GM19455 (cell line): ENCODE measurements at regions not wholly inside any gene's neighbourhood (a gene's known extent, or its start where the extent isn't known, plus 50 kb on each side); places are given as distances from the start of the nearest gene placed in this dataset.

Experiments used
- ATAC-seq: cut with Tn5 transposase; IDR thresholded peaks from one replicate; pipeline ENCODE4 v1.9.1; 2021; ENCODE audit not compliant: unreplicated experiment

DNA sequence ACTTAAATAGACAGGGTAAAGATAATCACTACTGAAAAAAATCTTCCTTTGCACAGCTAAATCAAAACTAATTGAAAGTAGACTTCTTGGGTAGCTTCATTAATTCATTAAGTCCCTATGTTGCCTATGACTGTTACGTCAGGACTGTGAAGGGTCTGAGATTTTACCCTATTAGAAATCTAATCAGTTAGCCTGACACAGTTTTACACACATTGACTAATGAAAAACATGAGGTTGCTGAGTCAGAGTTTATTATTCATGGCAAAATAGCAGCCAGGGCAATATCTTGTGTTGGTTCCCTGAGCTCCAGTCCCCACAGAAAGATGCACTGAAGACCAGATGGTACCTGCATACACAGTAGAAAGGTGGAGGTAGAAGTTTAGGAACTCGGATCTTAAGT, 262.5 kb upstream of the ZP4 start:
- no peak for ATAC-seq

DNA sequence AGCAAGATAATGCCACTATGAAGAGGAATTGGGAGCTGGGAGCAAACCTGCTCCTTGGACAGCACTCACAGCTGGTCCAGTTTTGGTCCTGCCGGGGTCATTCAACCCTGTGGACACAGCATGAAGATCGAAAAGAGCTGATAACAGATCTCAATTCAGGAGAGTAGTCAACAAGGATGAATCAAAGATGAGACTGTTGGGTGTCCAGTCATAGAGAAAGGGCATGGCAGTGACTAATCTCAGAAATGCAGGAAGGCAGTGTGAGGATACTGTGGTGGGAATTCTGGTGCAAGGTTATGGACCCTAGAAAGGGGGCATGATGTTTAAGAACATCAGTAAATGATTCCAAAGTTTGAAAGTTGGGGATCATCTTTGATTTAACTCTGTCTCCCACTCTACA, 261.4 kb upstream of the ZP4 start:
- ATAC-seq: no peak

DNA sequence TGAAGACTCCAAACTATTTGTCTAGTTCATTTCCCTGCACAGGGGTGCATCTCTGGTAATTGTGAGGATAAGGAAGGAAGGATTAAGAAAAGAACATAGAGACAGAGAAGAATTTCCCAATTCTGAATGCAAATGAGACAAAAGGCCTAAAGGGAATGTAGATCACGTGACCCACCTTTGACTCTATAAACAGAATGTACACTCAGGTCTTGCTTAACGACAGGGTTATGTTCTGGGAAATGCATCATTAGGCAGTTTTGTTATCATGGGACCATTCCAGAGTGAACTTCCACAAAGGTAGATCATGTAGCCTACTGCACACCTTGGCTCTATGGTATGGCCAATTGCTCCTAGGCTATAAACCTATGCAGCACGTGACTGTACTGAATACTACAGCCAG, 252.3 kb upstream of the ZP4 start:
- no peak for ATAC-seq

DNA sequence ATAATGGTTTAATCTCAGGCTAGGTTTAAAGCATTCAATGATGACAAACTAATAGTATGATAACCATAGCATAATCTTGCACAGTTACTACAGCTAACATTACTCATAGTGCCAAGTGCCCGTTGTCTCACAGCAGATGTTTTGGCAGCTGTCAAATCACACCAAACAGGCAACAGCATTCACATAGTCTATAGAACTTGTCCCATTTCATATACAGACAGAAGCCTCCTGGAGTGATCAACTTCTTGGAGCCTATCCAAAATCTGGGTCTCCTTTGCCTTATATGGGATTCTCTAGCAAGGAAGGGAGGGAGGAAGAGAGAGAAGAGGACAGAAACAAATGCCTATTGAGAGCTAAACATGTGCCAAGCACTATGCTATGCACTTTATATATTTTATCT, 250.6 kb upstream of the ZP4 start:
- no peak for ATAC-seq

DNA sequence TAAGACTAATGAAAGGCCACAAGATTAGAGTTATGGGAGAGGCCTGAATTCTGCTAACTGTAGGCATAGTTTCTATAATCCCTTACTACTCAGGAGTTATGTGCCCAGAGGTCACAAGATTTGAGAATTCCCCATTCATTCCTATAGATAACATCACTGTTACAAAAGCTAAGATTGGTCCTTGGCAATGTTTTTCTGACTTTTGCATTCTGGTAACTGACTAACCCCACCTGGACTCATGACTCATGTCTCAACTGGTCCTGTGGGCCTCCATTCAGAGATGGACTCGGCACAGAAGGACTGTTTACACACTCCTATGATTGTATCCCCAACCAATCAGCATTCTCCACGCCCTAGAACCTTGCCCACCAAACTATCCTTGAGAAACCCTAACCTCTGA, 249.0 kb upstream of the ZP4 start:
- ATAC-seq: no peak

DNA sequence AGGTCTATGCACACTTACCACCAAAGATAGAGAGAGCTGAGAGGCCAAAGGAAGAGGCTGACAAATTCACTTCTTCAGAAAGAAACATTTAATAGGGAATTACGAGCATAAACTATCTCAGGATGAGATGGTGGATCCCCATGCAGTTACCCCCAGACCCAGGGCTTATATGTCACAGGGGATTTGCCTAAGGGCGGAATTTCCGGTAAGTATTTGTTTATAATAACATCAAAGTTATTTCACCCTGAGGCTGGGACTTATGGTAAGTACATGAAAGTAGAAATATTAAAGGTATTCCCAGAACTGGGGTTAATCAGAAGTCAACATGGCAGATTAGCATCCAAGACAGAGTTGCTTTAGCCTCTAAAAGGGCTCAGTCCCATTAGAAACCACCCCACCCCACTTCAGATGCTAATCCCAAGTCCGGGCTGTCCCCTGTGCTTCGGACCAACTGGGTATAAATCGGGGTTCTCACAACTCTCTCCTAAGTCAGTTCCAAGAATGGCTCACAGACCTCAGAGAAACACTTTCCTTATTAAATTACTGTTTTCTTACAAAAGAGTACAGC, 247.4 kb upstream of the ZP4 start:
- ATAC-seq: no peak

DNA sequence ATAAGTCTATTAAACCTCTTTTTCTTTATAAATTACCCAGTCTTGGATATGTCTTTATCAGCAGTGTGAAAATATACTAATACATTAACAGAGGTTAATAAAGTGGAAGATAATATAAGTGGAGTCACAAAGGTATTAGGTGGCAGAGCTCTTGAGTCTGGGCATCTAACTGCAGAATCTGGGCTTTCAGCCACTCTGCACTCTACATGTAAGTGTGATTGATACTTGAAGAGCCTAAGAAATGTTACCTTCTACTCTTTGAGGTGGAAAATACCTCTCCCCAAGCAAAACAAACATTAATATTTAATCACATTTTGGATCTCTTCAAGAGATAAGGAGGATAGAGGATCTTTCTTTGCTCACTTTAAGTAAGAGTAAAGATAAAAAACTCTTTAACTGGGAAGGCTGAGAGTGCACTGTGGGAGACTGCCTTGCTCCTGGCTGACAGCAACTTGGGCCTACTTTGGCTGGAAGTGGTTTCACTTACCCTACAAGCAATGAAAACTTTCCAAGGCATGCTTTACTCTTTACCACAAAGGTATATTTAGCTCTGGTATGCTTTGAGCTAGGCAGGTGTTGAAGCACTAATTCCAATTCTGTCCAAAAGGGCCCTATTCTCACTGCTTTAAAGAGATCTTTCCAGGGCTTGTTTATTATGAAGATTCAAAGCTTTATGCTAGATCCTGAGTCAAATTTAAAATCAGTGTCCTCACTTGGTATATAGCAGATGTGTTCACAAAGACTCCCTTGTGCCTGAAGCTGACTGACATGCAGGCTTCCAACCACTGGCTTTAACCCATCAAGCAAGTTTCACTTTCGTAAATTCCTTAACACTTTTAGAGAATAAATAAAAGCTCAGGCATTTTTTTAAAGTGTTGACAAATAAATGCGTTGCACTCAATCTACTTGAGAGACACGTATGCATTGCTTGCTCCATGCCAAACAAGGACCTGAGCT, 245.3 kb upstream of the ZP4 start:
- no peak for ATAC-seq

DNA sequence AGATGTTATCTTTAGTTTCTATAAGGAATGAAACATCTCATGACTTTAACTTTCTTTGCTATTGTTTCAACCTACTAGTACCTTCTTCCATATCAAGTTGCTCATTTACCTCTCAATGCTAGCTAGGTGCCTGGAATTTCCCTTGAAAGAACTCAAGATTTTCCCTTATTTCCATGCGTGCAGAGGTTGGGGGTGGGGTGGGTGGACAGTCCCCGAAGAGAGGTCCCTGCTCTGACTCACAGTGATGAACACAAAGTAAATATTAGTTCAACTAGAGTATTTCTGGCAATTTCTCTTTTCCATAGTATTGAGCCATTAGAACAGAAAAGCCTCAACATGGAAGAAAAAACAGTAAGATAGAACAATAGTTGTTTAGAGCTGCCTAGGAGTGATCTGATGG, 239.0 kb upstream of the ZP4 start:
- ATAC-seq: no peak

DNA sequence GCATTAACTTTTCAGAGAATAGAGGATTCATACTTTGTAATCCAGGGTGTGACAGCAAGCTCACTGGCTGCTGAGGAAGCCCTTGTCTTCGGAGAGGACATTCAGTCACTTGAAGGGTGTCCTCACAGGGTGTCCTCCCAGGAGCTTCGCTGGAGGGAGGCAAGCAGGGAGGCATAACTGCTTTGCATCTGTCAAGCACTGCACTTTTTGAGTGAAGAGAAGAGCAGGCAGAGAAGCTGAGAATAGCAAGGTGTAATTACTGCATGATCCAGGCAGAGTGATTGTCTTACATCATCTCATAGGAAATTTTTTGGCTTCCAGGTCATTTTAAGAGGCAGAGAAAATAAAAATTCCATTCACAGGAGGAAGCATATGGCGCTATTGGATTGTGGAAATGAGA, 232.5 kb upstream of the ZP4 start:
- no peak for ATAC-seq

DNA sequence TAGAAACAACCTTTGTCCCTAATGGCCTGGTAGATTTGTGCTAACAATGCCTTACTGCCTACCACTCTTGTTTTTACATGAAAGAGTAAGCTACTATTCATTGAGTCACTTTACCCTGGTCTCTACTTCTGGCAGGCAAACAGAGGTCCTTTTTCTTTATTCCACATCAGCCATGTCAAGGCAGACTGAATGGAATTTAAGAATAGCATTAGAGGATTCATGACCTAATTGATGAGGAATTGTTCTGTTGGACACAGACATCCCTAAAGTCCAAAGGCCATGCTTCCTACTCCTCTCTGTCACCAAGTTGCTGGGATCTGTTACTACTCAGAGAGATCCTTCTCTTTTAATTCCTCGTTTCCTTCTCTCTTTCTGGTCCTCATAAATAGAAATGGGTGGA, 229.1 kb upstream of the ZP4 start:
- ATAC-seq: no peak

DNA sequence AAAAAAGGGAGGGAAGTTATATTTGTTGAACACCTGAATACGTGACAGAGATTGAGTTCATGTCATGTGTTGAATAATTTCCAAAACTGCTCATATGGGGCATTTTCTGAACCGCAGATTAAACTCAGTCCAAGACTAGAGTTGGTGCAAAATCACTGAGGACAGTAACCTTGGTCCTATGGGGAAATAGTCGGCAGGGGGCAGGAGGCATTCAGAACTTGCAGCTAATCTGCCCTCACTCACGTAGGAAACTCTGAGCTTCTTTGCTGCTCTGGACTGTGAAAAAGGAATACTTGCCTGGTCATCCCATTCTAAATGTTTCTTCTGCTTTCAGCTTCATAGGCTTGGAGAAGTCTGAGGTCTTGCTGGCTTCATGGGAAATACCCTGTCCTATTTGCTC, 228.3 kb upstream of the ZP4 start:
- no peak for ATAC-seq

DNA sequence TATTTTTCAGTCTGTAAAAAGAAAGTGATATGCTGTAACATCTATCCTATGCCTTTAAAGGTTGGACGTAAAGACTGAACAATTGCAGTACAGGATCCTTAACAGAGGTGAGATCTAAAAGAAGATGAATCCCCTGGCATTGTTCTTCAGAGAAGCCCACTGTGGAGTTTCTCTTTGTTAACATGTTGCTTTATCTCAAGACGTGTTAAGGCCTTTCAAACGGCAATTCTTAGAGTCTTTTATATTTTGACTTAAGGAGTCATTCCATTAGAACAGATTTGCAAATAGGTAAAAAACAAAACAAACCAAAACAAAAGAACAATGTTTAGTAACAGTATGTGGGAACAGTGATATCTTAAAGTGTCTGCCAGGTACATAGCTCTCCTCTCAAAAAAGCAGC, 225.1 kb upstream of the ZP4 start:
- ATAC-seq: no peak

DNA sequence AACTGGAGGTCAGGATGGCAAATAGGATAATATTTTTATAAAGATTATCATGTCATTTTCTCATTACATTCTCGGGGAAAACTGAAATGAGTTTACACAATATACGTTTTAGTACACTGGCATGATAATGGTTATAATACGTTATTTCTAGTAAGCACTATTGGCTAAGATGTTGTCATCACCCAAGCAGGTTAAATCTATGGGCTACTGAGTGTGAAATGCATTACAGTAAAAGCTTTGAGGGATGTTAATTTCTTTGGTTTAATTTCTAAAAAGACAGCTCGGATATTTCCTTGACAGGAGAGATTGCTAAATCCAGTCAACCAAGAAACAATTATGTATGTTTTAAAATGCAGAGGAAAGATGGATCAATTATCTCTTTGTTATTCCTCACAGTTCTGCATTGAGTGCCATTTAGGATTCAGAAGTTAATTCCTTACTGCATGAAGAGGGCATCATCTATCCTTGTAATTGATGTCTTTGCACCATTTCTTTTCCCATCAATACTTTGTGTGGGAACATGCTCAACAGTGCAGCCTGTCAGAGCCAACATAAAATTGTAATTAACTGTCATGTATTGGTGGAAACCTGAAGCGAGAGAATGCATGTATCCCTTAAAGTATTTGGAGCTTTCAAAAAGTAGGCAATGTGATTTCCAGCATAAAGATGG, 222.4 kb upstream of the ZP4 start:
- ATAC-seq: no peak

DNA sequence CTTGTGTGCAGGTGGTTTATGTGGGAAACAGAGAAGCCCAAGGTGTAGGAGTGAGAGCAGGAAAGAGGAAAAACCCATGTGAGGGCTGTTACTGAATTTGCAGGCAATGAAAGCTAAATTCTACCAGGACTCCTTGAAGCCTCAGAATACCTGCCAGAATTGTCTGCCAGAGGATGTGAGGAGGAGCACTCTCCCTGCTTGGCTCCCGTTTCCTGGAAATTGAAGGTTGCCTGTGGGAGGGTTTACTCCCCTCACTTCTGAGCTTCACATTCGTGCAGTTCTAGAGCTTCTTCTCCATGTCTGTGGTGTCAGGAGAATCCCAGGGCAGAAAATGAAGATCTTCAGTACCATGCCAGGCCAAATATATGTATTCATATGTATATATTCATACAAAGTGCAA, 220.8 kb upstream of the ZP4 start:
- no peak for ATAC-seq

DNA sequence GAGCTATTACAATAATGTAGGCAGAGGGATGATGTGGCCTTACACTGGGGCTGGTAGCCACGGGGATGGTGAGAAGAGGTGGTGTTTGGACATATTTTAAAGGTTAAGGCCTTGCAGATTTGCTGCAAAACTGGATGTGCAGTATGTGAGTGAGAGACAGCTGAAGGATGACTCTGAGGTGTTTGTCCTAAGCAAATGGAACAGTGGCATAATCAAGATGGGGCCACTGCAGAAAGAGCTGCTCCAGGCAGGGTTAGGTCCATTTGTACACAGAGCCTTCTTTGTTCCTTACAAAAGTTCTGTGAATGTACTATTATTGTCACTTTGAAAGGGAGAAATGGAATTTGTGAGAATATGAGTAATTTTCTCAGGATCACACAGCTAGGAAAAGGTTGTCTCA, 220.4 kb upstream of the ZP4 start:
- ATAC-seq: no peak

DNA sequence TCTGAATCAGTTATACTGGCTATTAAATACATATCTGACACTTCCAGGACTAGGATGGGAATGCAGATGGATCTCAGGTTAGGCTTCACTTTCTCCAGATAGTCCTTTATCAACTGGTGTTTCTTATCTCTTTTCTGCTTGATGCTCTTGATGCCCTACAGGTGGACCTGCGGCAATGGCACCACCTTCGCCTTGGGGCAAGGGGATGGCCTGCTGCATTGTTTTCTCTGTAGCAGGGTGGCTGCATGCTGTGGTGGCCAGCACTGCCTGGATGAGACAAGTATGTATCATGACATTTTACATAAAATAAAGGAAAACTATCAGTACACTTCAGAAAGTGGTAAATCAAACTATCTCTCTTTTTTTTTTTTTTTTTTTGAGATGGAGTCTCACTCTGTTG, 217.7 kb upstream of the ZP4 start:
- no peak for ATAC-seq

DNA sequence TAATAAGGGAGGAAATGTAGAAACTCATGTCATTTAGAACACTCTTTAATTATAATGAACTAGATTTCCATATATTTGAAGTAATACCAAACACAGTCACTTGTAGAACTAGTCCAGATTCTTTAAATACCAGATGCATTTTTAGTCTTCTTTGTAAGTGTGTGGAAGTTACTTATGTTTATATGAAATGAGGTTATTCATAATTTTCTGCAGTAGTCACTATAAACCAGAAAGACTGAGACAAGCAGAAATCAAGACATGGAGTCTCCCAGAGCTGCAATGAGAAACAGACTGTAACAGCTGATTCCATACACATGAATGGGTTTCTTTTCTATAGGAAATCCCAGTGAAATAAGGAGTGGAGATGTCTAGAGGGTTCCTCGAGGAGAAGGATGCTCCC, 216.6 kb upstream of the ZP4 start:
- no peak for ATAC-seq

DNA sequence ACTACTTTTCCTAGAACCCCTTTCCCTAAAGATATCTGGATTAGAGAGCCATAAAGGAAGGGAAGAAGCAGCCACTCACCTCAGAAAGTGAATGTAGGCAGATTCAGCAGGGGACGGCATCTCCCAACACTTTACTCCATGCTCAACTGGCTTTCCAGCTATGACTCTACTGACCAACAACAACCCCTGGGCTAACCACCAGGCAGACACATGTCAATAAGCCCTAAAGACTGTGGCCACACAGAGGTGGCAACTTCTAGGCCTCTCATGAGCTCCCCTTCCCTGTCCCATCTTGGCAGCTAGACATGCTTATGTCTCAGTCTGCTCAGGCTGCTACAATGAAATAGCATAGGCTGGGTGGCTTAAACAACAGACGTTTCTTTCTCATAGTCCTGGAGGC, 214.0 kb upstream of the ZP4 start:
- no peak for ATAC-seq

DNA sequence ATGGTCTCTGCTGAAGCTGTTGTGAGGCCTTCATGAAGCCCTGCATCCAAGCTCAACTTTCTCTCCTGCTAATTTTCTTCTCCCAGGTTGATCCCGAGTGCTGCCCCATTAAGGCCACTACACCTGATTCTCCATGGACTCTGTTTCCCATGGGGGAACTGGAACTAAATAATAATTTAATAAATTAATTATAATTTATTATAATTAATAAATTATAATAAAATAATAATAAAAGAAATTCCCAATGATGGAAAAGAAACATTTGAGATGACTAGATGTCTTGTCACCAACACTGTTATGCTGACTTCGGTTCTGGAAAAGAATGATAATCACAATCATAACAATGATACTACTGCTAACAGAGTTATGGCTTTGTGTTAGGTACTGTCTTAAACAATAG, 211.2 kb upstream of the ZP4 start:
- ATAC-seq: no peak

DNA sequence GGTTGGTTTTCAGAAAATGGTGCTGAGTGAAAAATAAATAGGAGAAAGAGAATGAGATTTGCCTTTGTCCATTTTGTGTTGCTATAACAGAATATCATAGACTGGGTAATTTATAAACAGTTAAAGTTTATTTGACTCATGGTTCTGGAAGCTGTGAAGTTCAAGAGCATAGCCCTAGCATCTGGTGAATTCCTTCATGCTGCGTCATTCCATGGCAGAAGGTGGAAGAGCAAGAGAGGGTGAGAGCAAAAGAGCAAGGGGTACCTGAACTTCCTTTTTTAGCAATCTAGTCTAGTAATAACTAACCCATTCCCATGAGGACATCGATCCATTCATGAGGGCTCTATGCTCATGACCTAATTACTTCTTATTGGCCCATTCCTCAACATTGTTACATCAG, 209.1 kb upstream of the ZP4 start:
- no peak for ATAC-seq

DNA sequence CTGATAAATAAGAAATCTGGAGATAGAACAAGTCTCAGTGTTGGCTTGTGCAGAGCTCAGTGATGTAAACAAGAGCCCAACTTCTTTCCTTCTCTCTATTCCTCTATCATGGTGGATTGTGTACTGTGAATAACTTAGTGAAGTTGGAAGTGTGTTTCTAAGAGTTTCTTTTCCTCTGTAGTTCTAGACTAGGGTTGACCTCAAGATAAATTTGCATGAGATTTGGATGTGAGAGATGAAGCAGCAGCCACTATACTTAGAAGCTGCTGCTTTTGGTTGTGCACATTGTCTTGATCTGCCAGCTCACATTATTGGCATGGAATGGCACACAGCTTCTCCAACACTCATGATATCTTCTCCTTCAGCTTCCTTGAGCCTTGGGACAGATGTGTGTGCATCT, 198.9 kb upstream of the ZP4 start:
- ATAC-seq: no peak

DNA sequence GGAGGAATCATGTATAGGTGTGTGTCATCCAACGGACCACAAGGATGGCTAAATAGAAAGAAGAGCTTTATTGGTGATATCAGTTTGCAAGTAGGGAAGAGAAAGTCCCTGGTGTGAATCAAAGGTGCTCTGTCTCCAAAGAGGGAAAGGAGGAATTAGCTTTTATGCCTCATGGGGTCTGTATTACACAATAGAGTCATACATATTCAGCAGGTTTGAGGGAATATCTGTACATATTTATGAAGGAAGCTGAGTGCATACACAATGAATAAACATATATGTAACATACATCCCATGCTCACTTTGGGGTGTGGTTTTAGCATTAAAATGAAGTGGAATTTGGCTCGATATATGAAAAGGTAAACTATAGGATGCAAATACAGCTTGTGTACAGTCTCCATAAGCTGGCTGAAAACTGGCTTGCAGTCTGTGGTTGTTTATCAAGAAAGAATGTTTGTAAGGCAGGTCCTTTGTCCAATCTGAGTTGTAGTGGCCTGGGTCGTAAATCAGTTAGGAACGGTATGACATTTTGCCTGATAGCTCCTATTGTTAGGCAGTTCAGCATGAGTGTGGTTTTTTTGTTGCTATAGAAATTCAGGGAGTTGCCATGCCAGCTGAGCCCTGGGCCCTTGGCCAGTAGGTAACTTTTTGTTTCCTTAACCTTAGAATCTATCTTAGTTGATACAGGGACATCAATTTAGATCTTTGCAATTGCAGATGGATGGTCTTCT, 198.0 kb upstream of the ZP4 start:
- ATAC-seq: no peak
